Glutamatergic neuron (in vitro differentiated cells): ENCODE measurements at regions not wholly inside any gene's neighbourhood (a gene's known extent, or its start where the extent isn't known, plus 50 kb on each side); places are given as distances from the start of the nearest gene placed in this dataset.

ENCODE experiments used
- DNase-seq: peaks from one replicate; pipeline ENCODE4 v3.0.0; 2022
- H3K27ac Mint-ChIP-seq: one replicate; pipeline ENCODE4 v1.8.0; 2020; ENCODE audit warnings: mild to moderate bottlenecking, mixed read lengths, inconsistent platforms; ENCODE audit not compliant: unreplicated experiment
- H3K27me3 Mint-ChIP-seq: one replicate; pipeline ENCODE4 v1.8.0; 2020; ENCODE audit warnings: mild to moderate bottlenecking, moderate library complexity, mixed read lengths, inconsistent platforms; ENCODE audit not compliant: unreplicated experiment
- H3K36me3 Mint-ChIP-seq: one replicate; pipeline ENCODE4 v1.8.0; 2020; ENCODE audit warnings: mild to moderate bottlenecking, mixed read lengths, inconsistent platforms; ENCODE audit not compliant: unreplicated experiment
- H3K4me1 Mint-ChIP-seq: one replicate; pipeline ENCODE4 v1.8.0; 2020; ENCODE audit warnings: mild to moderate bottlenecking, low read depth, mixed read lengths, inconsistent platforms; ENCODE audit not compliant: unreplicated experiment
- H3K4me3 Mint-ChIP-seq: one replicate; pipeline ENCODE4 v1.8.0; 2020; ENCODE audit warnings: mild to moderate bottlenecking, mixed read lengths, inconsistent platforms; ENCODE audit not compliant: unreplicated experiment
- H3K9me3 Mint-ChIP-seq: one replicate; pipeline ENCODE4 v1.8.0; 2020; ENCODE audit warnings: mild to moderate bottlenecking, moderate library complexity, mixed read lengths, inconsistent platforms; ENCODE audit not compliant: unreplicated experiment
- CTCF ChIP-seq: fragments of 200-600 bp; sonication (generic); IDR thresholded peaks from one replicate; pipeline ENCODE4 v1.5.0; 2021; ENCODE audit not compliant: partially characterized antibody, unreplicated experiment

- H3K36me3 Mint-ChIP-seq, result peaks cover 15% of the 10 kb centered on the region
- H3K27ac Mint-ChIP-seq, result no peak overlapping the region
- H3K27me3 Mint-ChIP-seq, result peaks cover 3% of the 10 kb centered on the region
- DNase-seq, result no peak
- no peak for TF ChIP-seq CTCF
- H3K4me1 Mint-ChIP-seq, result no peaks in the 10 kb centered on the region
- peaks cover 17% of the 10 kb centered on the region for H3K9me3 Mint-ChIP-seq
- H3K4me3 Mint-ChIP-seq, result no peak overlapping the region
Observed at GRCh38 chr22:49426098-49426497, 401.6 kb downstream of the BRD1 start.

- no peak for TF ChIP-seq CTCF
- Mint-ChIP-seq H3K36me3 (peaks cover 15% of the 10 kb centered on the region), H3K27me3 (peaks cover 3% of the 10 kb centered on the region), H3K4me3 (no peak overlapping the region), H3K9me3 (peaks cover 21% of the 10 kb centered on the region), H3K27ac (no peak overlapping the region), H3K4me1 (no peaks in the 10 kb centered on the region)
- no peak for DNase-seq
Observed at GRCh38 chr22:49425356-49425755, 402.3 kb downstream of the BRD1 start.

- Mint-ChIP-seq H3K4me1 (no peaks in the 10 kb centered on the region), H3K27me3 (peaks cover 3% of the 10 kb centered on the region), H3K27ac (no peak overlapping the region)
Observed at GRCh38 chr22:49424893-49425270, 402.8 kb downstream of the BRD1 start.

GRCh38 chr22:49423125-49423650 is 404.5 kb downstream of the BRD1 start:
- no peak for DNase-seq
- no peak overlapping the region for H3K4me3 Mint-ChIP-seq
- H3K4me1 Mint-ChIP-seq, result no peaks in the 10 kb centered on the region
- H3K27ac Mint-ChIP-seq, result no peak overlapping the region
- H3K27me3 Mint-ChIP-seq, result peaks cover 3% of the 10 kb centered on the region
- no peak for TF ChIP-seq CTCF
- peaks cover 19% of the 10 kb centered on the region for H3K36me3 Mint-ChIP-seq
- peaks cover 18% of the 10 kb centered on the region for H3K9me3 Mint-ChIP-seq

More at GRCh38 chr22:49424893-49425270, 402.8 kb downstream of the BRD1 start:
- TF ChIP-seq CTCF, result no peak
- Mint-ChIP-seq H3K4me3 (no peak overlapping the region), H3K36me3 (peaks cover 15% of the 10 kb centered on the region), H3K9me3 (peaks cover 21% of the 10 kb centered on the region)
- DNase-seq, result no peak

GRCh38 chr22:49422701-49423100 is 405.0 kb downstream of the BRD1 start:
- Mint-ChIP-seq H3K27me3 (peaks cover 3% of the 10 kb centered on the region), H3K36me3 (peaks cover 19% of the 10 kb centered on the region), H3K27ac (no peak overlapping the region), H3K4me3 (no peak overlapping the region), H3K4me1 (no peaks in the 10 kb centered on the region), H3K9me3 (peaks cover 15% of the 10 kb centered on the region)
- no peak for TF ChIP-seq CTCF
- no peak for DNase-seq
